ENCODE measurements at regions not wholly inside any gene's neighbourhood (a gene's known extent, or its start where the extent isn't known, plus 50 kb on each side); places are given as distances from the start of the nearest gene placed in this dataset.
"Not testable (repeated sequence)": the region's sequence is repeated elsewhere in the genome, so short reads cannot be mapped to it uniquely, and the experiment has no call there.

GRCh38 chr13:37168151-37168550 lies 62.7 kb upstream of the CSNK1A1L start:
- DNase-seq (ENCODE audit: low read depth in 2 of 2): no peak

- no peak for DNase-seq (ENCODE audit: low read depth in 2 of 2)
Measured at GRCh38 chr13:37164635-37165034, 59.2 kb upstream of the CSNK1A1L start.

GRCh38 chr13:37163641-37164265 lies 58.3 kb upstream of the CSNK1A1L start:
- DNase-seq (ENCODE audit: low read depth in 2 of 2): no peak

DNA sequence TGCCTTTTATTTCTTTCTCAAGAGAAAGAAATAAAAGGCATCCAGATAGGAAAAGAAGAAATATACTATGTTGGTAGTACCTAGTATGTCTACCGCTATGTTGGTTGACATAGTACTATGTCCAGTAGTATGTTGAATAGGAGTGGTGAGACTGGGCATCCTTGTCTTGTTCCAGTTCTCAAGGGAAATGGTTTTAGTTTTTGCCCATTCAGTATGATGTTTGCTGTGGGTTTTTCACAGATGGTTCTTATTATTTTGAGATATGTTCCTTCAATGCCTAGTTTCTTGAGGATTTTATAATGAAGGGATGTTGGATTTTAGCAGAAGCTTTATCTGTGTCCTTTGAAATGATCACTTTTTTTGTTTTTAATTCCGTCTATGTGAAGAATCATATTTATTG lies 53.0 kb upstream of the CSNK1A1L start:
- DNase-seq (ENCODE audit: low read depth in 2 of 2): no peak

- not testable (repeated sequence) for DNase-seq (ENCODE audit: low read depth in 2 of 2)
Measured at GRCh38 chr13:37155613-37156097, 50.2 kb upstream of the CSNK1A1L start.

All from lung microvascular endothelial cell (primary cell).